Right kidney (tissue), 1 donor: ENCODE measurements at regions not wholly inside any gene's neighbourhood (a gene's known extent, or its start where the extent isn't known, plus 50 kb on each side); places are given as distances from the start of the nearest gene placed in this dataset.
"Not testable (repeated sequence)": the region's sequence is repeated elsewhere in the genome, so short reads cannot be mapped to it uniquely, and the experiment has no call there.

Experiments used
- DNase-seq: peaks from one replicate; pipeline ENCODE4 v3.0.0-alpha.2; 2016

- no peak for DNase-seq
These were observed 815.1 kb upstream of the RAB6C start for GRCh38 chr2:129164220-129164949.

- DNase-seq: peak; percentile 21
These were observed 814.5 kb upstream of the RAB6C start for GRCh38 chr2:129165006-129165405.

GRCh38 chr2:129167456-129167855 is 812.0 kb upstream of the RAB6C start:
- DNase-seq: no peak

DNA sequence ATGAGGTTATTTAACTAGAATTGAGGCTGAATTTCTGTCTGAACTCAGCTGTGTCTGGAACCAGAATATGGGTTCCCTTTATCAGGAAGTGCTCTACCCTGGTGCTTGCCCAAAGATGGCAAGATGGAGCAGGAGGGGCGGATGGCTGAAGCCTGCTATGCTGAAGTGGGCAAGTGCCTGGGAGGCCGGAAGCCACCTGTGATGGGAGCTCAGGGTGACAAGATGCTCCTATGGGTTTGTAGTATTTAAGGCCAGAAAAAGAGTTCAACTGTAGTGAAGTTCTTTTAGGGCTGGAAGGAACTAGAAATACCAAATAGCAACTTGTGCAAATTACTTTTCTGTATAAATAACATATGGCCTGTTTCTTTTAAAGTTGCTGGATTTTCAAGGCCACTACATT is 808.9 kb upstream of the RAB6C start:
- no peak for DNase-seq

GRCh38 chr2:129174143-129174542 is 805.3 kb upstream of the RAB6C start:
- DNase-seq: no peak

GRCh38 chr2:129175051-129175450 is 804.4 kb upstream of the RAB6C start:
- DNase-seq: no peak

- DNase-seq: no peak
These were observed 803.1 kb upstream of the RAB6C start for GRCh38 chr2:129176375-129176774.

GRCh38 chr2:129178356-129178755 is 801.1 kb upstream of the RAB6C start:
- DNase-seq: no peak

DNA sequence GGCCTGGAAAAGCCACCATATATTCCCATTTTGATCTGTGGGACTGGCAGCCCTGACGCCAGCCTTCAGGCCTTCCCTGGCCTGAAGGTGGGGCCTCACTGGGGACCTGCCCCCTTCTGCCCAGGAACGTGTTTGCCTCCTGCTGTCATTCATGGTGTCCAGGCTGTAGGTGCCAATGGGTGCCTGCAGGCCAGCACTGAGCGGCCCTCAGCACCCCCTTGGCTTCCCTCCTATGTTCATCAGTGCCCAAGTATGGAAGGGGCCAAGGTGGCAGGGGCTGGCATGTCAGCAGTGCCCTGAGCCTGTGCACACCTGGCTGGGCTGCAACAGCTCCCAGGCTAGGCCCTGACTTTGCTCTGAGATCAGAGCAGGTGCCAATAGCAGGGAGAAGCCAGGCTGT is 800.3 kb upstream of the RAB6C start:
- DNase-seq: no peak

GRCh38 chr2:129180124-129180716 is 799.2 kb upstream of the RAB6C start:
- no peak for DNase-seq

DNA sequence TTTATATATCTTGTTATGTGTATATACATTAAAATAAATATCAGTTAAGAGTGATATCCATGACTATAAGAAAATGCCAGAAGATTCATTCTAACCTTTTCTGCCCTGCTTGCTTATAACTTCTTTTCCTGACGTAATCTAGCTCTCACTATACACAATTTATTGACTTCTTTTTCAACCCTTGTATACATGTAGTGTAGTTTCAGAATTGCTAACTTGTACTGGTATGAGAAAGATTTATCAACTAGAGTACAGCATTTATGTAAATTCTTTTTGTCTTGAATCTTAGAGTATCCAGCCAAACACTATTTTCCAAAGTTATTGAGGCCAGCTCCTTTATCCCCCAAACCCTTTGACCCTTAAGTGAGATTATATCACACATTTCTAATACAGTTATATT is 798.0 kb upstream of the RAB6C start:
- no peak for DNase-seq

DNA sequence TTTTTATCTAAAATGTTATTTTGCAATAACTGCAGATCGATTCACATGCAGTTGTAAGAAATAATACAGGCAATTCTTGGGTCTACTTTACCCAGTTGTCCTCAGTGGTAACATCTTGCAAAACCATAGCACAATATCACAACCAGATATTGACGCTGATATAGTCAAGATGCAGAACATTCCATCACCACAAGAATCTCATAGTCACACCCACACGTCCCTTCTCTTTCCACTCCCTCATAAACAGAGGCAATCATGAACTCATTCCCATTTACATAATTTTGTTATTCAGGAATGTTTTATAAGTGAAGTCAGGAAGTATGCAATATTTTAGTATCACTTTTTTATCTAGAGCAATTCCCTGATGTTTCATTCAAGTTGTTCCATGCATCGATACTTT is 797.5 kb upstream of the RAB6C start:
- DNase-seq: no peak

DNA sequence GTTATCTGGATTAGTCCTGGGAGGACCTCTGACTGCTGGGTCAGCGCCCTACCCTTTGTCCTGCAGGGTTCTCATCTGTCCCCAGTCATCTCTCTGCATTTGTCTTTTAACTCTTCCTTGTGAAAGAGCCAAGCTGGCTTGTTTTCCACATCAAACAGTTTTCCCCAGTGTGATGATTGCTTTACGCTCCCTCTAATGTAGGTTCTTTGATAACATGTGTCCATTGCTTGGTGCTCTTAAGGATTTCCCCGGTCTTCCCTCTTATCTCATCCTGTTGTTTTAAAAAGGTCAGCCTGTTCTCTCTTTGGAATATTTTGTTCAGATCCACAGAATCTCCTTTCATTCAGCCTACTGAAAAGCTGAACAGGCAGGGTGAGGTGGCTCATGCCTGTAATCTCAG is 792.1 kb upstream of the RAB6C start:
- DNase-seq: no peak

GRCh38 chr2:129188451-129188850 is 791.0 kb upstream of the RAB6C start:
- DNase-seq: no peak

DNA sequence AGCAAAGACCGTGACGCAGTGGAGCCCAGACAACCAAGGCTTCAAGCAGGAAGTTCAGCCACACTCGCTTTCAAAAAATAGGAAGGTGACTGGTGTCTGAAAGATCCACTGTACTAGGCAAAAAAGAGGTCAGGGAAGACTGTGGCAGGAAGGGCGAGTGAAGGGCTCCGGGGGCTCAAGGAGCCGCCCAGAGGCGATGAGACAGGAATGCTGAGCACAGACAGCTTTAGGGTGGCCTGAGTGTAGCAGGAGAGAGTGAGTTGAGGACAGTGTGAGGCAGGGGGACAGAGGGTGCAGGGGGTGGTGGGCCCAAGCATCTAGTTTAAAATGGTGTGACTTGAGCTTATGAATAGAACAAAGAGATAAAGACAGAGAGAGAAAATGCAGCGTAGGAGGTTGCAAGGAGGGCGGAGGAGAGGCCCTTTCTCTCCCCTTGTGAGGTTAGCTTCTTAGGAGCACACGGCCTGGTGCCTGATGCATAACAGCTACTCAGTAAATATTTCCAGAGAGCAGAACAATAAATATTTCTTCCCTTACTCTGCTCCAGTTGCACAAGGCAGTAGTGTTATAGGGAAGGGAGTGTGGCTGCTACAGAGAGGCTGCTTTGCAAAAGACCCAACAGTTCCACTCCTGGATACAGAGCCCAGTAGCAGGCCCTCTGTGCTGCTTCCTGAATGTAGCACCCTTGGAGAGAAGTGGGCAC is 789.7 kb upstream of the RAB6C start:
- no peak for DNase-seq

DNA sequence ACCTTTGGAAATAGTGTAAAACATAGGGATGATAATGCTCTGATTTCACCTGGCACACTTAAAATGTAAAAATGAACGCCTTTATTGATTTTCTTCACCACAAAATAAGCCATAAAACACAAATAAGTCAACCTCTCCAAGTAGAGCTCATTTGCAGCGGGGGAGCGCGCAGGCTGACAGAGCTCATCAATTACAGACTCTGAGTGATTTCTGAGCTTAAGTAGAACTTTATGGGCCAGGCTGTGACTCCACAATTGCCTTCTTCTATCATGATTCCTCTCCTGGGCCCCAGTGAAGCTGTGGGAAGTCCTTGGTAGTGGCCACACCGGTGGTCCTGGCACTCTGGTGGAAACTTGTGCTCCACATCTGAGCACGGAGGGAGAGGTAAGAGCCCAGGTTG is 789.0 kb upstream of the RAB6C start:
- no peak for DNase-seq

GRCh38 chr2:129191530-129191929 is 787.9 kb upstream of the RAB6C start:
- no peak for DNase-seq

- no peak for DNase-seq
These were observed 787.3 kb upstream of the RAB6C start for GRCh38 chr2:129192117-129192516.

DNA sequence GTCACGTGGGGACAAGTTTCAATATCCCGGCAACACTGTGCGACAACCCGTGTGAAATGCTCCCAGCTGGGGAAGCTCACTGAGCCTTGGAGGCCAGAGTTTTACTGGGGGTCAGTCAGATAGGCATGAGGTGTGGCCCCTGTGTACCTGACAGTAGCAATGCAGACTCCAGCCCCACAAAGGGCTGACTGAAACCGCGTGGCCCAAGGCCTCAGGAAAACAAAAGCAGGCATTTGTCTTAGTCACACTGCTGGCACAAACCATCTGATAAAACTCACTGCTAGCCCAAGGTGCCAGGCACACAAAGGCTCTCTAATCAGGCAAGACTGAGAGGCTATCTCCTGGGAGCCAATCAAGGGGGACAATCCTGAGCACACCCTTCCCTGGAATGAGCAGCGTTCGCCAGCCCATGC is 786.6 kb upstream of the RAB6C start:
- DNase-seq: no peak

DNA sequence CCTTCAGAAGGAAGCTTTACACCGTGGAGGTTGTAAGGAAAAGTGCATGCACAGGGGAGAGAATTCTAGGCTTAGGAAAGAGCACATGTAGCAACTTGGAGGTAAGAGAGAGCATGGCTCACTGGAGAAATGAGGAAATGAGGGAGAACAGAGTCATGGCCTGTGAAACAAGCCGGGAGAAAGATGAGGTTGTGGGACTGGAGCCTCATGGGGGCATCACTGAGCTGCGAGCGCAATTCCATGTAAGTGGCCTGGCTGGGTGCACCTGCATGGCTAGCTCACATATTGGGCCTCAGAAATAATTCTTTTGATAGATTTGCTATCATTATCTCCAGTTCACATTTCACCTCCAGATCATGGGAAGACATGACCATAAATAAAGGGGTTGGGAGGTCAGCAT is 785.5 kb upstream of the RAB6C start:
- DNase-seq: no peak

- no peak for DNase-seq
These were observed 780.0 kb upstream of the RAB6C start for GRCh38 chr2:129199501-129199900.

GRCh38 chr2:129201696-129202095 is 777.8 kb upstream of the RAB6C start:
- DNase-seq: no peak

- DNase-seq: no peak
These were observed 776.1 kb upstream of the RAB6C start for GRCh38 chr2:129203331-129203730.

DNA sequence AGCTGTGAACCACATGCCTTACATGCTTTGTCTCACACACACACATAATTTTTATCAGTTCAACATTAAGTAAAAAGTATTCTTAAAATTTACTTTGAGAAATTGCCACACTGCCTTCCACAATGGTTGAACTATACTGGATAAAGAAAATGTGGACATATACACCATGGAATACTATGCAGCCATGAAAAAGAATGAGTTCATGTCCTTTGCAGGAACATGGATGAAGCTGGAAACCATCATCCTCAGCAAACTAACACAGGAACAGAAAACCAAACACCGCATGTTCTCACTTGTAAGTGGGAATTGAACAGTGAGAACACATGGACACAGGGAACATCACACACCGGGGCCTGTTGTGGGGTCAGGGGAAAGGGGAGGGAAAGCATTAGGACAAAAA is 774.9 kb upstream of the RAB6C start:
- not testable (repeated sequence) for DNase-seq
